HG02571 (cell line): ENCODE measurements at regions not wholly inside any gene's neighbourhood (a gene's known extent, or its start where the extent isn't known, plus 50 kb on each side); places are given as distances from the start of the nearest gene placed in this dataset.

Source experiments
- ATAC-seq: cut with Tn5 transposase; IDR thresholded peaks from one replicate; pipeline ENCODE4 v1.9.1; 2021; ENCODE audit warnings: mild to moderate bottlenecking, moderate library complexity; ENCODE audit not compliant: unreplicated experiment

DNA sequence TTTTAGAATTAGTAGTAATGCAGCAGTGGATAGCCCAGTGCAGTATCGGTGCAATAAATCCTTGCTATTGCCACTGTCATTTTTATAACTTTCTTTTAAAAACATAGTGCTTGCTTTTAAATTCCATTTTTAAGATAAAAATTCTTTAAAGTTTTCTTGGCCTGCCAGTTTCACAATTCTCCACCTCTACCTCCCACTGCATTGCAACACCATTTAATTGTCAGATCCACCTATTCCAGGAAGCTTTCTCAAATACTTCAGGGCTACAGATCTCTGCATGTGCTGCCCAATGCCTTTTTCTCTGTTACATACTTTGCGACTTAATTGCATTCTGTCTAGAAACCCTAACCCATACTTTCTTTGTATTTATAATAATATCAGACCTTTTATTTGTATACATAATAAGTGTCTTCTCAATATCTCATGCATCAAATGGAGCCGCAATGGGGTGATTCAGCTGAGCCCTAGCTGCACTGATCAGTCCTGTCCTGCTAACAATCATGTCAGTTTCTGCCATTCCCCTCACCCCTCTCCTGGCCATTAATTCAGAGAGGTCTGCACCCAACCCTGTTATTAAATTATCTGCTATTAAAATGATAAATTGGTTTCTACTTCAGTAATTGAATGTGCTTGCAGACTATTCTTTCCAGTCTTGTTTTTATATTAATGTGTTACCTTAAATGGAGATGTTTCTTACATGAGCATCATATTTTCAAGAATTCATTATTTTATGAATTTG, 193.1 kb downstream of the SLIT2 start:
- ATAC-seq = no peak

DNA sequence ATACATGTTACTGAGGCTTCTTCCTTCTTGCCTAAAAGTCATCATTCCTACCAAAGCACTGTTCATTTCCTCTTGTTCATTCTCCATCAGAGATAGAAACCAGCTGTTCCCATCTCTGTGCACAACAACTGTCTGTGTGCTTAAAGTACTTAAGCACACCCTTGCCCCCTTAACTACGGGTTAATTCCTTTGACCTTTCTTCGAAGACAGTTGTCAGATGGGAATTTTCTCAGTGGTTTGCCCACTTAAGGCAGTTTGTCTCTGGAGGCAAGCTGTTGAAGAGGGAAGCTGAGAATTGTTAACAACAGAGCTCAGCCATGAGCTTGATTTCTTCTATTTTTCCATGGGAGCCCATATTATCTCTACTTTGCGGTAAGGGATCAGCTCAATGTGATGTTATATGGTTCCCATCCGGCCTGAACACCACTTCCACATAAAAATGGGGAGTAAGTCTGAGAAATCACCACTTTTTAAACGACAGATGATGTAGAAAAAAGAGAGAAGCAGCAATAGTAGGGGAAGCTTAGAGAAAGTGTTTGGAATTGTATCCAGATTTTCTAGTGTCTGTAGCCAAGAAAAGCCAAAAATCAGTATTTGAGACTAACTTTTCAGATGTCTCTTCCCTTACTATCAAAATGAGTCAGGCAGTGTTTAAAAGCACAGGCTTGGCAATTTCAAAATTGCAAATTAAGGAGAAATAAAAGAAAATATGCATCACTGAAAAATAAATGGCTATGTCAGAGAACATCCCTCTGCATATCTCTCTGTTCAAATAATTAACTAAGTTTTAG, 194.4 kb downstream of the SLIT2 start:
- ATAC-seq = no peak

DNA sequence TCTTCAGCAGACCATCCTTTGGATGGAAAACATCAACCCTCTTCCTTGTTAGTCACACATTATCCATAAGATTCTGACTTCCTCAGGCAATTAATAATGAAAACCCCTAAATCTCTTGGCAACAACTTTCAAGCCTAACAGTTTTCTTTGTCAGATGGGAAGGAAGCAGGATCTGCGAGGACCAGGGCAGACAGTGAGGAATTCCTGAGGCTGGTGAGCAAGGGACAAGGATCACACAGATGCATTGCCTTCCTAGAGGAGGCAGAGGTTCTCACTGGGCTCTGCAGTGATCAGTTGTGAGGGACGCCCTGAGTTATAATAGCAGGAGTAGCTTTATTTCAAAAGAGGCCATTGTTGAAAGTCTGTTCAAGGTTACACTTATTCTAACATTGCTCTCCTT, 195.4 kb downstream of the SLIT2 start:
- no peak for ATAC-seq

DNA sequence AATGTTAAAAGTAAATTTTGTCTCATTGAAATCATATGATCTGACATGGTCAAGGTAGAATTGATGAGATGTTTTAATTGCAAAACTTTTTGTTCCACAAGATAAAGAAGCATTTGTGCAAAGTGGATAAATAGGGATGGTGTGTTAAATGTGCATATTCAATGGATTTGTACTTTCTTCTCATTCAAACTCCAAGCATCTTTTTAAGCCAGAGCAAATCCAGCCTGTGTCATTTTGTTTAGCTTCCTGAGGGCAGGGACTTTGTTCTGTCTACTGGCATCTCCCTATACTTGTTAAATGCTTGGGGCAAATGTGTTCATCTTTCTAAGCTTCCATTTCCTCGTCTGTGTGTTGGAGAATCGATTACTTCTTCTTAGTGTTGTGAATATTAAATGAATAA, 200.3 kb downstream of the SLIT2 start:
- no peak for ATAC-seq

DNA sequence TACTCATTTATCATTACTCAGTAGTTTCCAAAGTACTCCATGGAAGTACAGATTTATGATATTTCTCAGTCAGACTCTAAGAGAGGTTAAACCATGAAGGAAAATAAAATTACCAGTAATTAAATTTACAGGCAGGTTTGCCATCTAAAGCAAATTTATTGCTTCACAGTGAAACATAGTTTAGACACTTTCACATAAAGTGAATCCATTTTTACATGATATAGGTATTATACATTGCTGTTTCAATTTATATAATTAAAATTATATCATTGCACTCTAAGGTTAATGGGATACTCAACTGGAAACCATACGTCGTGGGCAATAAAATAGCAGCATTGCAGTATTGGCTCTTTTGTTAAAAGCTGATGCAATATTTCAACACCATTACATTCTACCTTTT, 202.8 kb downstream of the SLIT2 start:
- no peak for ATAC-seq

DNA sequence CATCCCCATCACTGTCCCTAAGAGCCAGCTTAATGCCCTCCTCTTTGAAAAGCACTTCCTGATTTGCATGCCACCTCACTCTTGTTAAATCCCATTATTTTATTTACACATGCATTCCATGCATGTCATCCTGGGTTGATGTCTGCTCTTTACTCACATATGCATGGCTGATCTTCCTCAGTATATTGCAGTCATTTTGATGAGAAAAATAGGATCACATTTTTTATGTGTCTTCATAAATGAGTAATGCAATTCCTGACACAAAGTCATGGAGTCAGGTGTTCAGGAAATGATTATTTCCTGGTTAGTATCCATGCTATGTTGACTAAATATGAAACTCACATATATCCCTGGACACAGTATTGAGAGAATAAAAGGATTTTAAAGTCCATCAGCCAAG, 204.7 kb downstream of the SLIT2 start:
- no peak for ATAC-seq

DNA sequence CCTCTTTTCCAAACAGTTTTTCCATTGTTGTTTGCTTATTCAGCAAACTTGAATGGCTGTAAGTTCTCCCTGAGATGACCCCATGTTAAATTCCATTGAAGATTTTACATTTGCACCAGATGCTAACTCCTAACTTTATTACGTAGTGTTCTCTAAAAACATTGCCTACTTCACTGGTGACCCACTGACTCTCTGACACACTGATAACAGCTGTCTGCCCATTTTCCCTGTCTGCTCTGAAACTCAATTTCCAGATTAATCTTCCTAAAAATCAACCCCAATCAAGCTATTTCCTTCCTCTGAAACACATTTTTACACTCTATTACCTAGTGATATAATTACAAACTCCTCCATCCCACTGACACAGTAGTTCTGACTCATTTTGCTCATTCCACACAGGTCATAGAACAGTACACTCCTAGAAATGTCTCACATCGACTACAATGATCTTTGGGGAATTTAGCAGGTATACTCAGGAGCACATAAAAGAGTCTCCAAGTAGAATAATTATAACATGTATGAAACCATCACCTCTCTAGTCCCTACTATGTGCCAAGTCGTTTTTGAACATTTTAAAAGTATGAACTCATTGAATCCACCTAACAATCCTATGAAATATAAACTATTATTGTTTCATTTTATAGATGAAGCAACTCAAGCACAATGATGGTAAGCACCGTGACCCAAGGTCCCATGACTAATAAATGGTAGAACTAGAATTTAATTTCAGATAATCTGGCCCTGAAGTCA, 210.9 kb downstream of the SLIT2 start:
- ATAC-seq = no peak

DNA sequence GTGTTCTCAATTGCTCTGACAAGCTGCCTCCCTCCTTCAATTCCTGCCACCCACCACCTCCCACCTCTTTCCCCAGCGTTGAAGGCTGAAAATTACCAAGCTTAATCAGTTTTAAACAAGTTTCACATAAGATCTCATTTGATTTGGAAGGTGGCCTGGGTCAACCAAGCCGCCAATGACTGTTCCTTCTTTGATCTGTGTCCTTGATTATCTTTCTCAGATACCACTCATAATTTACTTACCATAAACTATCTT, 211.4 kb downstream of the SLIT2 start:
- ATAC-seq = no peak

DNA sequence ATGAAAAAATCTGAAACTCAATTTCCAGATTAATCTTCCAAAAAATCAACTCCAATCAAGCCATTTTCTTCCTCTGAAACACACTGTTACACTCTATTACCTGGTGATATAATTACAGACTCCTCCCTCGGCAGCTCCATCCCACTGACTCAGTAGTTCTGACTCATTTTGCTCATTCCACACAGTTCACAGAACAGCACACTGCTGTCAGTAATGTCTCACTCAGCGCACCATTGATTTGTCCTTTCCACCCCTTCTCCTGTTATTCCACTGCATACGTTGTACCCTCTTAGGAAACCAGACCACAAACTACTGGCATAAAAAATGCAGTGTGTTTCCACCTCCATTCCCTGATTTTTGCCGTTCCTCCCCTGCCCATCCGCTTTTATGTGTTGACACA, 212.7 kb downstream of the SLIT2 start:
- ATAC-seq = no peak

DNA sequence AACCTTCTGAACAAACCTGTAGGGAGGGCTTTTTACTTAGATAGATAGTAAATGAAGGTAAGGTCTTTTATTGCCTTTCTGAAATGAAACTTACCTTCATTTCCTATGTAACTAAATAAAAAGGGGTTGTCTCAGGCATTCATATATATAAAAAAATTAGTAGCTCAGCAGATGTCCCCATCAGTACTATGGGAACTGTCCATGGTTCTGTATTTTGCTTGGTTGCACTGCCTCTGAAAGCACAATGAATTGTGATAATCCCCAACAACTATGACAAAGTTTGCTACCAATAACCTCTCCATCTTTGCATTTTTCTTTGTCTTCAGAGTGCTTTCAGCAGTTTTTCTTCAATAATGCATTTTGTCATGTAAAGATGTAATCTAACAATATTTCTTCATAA, 222.4 kb downstream of the SLIT2 start:
- no peak for ATAC-seq

DNA sequence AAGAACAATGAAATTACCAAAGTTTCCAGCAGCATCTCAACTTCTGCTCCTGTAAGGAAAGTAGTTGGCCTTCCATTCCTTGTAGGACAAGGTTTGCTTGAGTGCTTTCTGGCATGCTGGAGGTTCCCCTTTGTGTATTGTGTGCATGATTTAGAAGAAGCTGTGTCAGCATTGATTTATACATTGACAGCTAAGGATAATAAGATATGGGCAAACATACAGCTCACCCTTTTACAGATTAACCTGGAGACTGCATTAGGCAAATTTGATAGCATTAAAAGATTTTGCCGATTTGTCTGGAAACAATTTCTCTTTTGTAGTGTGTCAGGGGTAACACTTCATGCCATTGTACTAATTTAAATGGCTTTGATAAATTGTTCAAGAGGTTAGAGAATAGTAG, 221.8 kb upstream of the PACRGL start:
- no peak for ATAC-seq

DNA sequence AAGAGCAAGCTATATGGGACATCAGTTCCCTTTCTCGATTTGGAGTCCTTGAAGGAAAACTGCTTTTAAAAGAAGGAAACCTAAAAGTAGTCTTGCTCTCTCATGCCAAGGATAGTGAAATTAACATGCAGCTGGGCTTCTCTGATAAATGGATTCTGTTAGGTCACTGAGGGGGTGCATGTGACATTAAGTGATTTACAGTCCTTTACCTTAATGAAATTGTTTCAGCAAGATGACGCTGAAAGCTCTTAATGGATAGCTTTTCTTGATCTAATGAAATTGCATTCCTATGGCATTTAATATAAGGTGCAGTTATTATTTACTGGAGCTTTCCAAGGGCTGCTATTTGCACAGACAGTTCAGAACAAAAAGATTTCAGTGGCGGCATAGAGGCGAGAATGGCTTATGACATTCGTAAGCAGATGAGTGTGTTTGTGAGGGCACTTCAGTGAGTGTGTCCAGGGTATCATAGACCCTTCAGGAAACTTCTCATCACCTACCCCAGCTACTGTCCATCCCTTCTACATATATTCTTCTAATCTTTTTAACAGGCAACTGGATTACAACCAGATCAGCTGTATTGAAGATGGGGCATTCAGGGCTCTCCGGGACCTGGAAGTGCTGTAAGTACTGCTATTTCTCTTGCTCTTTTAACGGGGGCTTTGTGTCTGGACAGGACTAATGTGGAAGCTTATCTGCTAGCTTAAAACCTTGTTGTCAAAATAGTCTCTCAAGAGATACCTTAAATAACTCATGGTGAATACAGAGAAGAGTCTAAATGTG, 219.9 kb upstream of the PACRGL start:
- no peak for ATAC-seq

DNA sequence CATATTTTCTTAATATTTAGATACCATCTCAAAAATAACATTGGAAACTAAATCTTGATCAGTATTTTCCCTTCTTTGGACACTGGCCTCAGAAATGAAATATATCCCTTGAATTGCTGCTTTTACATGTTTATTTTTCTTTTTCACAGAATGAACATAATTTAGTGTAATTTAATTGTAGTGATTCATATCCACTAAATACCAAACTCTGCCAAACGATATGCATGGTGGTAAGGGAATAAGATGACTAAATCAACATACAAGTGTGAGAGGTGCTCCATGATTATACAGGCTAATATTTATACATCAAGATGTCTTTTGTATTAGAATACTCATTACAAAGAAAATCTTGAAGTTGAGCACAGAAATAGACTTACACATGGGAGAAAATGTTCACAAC, 216.8 kb upstream of the PACRGL start:
- no peak for ATAC-seq

DNA sequence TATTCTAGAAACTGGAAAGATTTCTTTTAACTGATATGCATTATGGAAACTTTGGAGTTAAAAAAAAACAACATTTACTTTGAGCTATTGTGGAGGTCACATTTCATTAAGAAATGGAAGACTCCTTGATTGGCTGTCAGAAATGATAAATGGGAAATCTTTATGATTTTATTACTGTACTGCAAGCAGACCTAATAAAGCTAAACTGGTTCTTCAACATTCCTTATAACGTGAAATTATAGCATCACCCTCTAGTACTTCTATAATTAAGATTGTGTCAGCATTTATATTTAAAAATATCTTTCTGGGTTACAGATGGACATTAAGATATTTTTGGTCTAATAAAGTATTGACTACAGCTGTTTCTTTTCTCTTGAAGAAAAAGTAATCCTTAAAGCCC, 213.8 kb upstream of the PACRGL start:
- no peak for ATAC-seq

DNA sequence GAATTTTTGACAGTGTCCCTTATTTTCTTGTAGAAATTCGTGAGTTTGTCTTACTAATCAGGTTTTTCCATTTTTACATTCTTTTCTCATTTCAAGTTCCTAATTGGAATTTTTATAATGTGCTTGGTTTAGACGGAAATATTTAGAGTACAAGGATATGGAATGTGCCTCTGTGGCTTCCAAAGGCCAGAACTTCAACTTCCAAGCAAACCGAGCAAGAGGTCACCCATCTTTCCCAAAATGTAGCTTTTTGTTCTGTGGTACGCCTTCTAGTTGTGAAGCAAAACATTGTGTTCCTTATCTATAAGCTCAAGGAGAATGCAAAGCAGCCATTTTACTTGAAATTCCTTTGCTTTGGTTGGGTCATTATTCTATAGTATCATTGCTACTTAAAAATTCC, 212.8 kb upstream of the PACRGL start:
- no peak for ATAC-seq

DNA sequence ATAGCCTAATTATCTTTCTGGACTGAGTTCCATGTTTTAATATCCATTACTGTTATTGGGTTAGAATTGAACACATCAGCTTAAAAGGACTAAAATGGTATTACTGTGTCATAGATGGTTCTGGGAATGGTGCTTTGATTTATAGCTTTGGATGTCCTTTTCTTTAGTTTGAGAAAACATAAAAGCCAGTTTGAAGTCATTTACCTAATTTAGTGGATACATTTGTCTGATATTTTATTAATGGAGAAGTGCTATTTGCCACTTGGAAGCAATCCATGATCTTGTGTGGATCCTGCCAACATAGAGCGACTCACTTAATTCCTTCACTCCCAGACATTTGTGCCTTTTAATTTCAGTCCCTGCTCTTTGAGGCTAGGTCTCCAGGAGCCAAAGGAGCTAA, 212.4 kb upstream of the PACRGL start:
- ATAC-seq = no peak

DNA sequence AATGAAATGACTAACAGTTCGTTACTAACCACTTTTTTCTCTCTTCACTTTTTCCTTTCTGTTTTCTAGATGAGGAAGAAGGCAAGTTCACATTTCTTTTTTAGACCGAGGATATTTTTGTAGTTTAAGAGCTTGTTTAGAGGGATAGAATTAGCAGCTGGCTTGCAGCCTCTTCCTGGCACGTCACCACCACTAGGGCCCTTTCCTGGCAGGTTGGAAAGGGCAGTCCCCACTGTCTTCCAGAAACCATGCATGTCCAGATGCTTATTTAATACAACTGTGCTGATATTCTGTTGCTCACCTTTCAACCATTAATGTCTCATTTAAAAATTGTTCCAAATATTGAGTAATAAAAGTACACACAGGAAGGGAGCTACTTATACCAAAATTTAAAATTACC, 209.5 kb upstream of the PACRGL start:
- ATAC-seq = no peak

DNA sequence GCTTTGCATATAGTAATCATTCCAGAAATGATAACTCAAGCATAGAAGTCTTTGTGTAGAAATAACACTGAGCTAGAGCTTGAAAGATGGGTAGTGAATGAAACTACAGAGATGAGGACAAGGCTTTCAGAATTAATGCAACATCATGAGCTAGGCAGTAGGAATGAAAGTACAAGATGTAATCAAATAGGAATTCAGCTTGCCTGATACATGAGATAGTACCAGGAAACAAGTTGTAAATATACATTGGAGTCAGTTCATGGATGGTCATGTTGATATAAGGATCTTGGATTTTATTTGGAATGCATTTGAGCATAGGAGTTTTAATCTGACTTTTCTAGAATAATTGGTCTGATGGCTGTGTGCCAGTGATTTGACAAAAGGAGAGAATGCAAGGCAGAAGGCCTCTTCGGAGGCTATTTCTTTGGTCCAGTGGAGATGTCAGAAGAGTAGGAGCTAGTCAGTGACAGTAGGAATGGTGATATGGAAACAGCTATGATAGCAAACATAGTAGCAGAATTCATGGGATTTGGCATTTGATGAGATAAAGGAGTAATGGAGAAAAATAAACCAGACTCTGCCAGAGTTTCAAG, 206.4 kb upstream of the PACRGL start:
- ATAC-seq = no peak

DNA sequence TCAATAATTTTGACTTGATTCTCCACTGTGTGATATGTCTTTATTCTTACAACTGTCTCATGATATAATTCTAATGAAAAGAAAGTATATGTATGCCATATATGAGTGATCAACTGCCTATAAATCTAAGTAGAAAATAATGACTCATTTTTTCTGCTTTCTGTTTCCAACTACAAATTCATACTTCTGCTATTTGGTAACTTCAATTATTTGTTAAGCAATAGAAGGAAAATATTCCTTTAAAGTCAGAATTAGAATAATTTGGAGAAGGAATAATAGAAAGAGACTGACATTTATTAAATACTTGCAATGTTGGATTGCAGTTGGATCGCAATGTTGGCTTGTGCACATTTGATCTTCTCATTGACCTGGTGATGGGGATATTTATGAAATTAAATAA, 204.2 kb upstream of the PACRGL start:
- no peak for ATAC-seq

DNA sequence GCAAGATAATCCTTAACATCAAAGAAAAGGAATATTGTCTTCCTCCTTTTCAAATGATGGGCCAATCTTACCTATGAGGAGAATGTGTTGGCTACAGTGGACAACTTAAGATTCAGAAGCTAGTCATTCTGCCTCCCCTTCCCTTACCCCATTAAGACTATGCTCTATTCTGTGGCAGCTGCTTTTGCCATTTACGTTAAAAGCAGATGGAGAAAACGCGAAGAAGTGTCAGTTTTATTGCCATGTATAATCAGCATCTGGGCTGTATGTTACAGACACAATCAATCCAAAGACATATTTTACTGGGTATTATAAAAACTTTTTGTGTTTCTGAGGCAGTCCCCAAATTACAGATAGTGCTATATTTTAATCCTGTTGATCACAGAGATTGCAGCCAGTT, 196.1 kb upstream of the PACRGL start:
- no peak for ATAC-seq

DNA sequence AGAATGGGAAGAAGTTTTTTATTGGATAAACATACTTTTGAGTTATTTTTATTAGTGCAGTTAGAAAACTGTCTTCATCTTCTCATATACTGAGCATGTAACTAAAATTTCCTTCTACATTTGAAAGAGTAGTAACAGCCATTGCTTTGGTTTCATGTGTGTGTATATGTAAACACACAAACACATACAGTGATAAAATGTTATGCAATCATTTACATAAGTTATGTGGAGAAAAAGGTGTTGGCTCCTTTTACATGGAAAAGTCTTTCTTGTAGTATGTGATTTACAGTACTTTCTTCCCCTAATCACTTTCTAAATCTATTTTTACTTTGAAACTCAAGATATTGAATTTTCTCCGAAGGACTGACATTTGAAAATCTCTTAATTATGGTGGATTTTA, 194.3 kb upstream of the PACRGL start:
- ATAC-seq = no peak
